GM21529 (cell line): ENCODE measurements at regions not wholly inside any gene's neighbourhood (a gene's known extent, or its start where the extent isn't known, plus 50 kb on each side); places are given as distances from the start of the nearest gene placed in this dataset.
"Not testable (repeated sequence)": the region's sequence is repeated elsewhere in the genome, so short reads cannot be mapped to it uniquely, and the experiment has no call there.

Source experiments
- ATAC-seq: cut with Tn5 transposase; IDR thresholded peaks from one replicate; pipeline ENCODE4 v1.9.1; 2021; ENCODE audit not compliant: unreplicated experiment

GRCh38 chrX:95956745-95957144, 727.9 kb upstream of the DIAPH2 start:
- no peak for ATAC-seq

- not testable (repeated sequence) for ATAC-seq
These were observed 711.1 kb upstream of the DIAPH2 start for GRCh38 chrX:95973456-95974095.

GRCh38 chrX:95974096-95974470, 710.6 kb upstream of the DIAPH2 start:
- ATAC-seq = no peak

GRCh38 chrX:95974890-95975289, 709.8 kb upstream of the DIAPH2 start:
- no peak for ATAC-seq

GRCh38 chrX:95995583-95995982, 689.1 kb upstream of the DIAPH2 start:
- ATAC-seq = no peak

GRCh38 chrX:95996294-95996693, 688.3 kb upstream of the DIAPH2 start:
- no peak for ATAC-seq

GRCh38 chrX:96002431-96002830, 682.2 kb upstream of the DIAPH2 start:
- ATAC-seq = no peak

- no peak for ATAC-seq
These were observed 680.3 kb upstream of the DIAPH2 start for GRCh38 chrX:96004386-96004785.

GRCh38 chrX:96006281-96006680, 678.4 kb upstream of the DIAPH2 start:
- ATAC-seq = no peak

- ATAC-seq = no peak
These were observed 657.2 kb upstream of the DIAPH2 start for GRCh38 chrX:96027407-96027806.

- no peak for ATAC-seq
These were observed 632.6 kb upstream of the DIAPH2 start for GRCh38 chrX:96052078-96052477.

- ATAC-seq = no peak
These were observed 602.8 kb upstream of the DIAPH2 start for GRCh38 chrX:96081891-96082290.

- ATAC-seq = no peak
These were observed 590.0 kb upstream of the DIAPH2 start for GRCh38 chrX:96094616-96095015.

GRCh38 chrX:96098471-96098870, 586.2 kb upstream of the DIAPH2 start:
- no peak for ATAC-seq

- ATAC-seq = no peak
These were observed 581.6 kb upstream of the DIAPH2 start for GRCh38 chrX:96102997-96103396.

GRCh38 chrX:96112689-96113088, 572.0 kb upstream of the DIAPH2 start:
- ATAC-seq = no peak

GRCh38 chrX:96126182-96126581, 558.5 kb upstream of the DIAPH2 start:
- ATAC-seq = no peak

GRCh38 chrX:96128058-96128457, 556.6 kb upstream of the DIAPH2 start:
- not testable (repeated sequence) for ATAC-seq

- ATAC-seq = no peak
These were observed 543.8 kb upstream of the DIAPH2 start for GRCh38 chrX:96140796-96141195.

- ATAC-seq = no peak
These were observed 537.0 kb upstream of the DIAPH2 start for GRCh38 chrX:96147681-96148080.

GRCh38 chrX:96170626-96171025, 514.0 kb upstream of the DIAPH2 start:
- no peak for ATAC-seq

- ATAC-seq = no peak
These were observed 507.7 kb upstream of the DIAPH2 start for GRCh38 chrX:96176921-96177320.

- ATAC-seq = no peak
These were observed 503.0 kb upstream of the DIAPH2 start for GRCh38 chrX:96181605-96182004.
